Endothelial cell of umbilical vein (primary cell): ENCODE measurements at regions not wholly inside any gene's neighbourhood (a gene's known extent, or its start where the extent isn't known, plus 50 kb on each side); places are given as distances from the start of the nearest gene placed in this dataset.

Experiments
- BruUV-seq: library from RNA; stranded (reverse); fragments of 400-500 nt; replicated peaks from 2 replicates; lab custom pipeline; 2021; lab: Mats Ljungman, UMichigan
- CTCF ChIA-PET: fragments of 300-600, 350-600 bp; sonication (Branson Sonifier 250); formaldehyde crosslinking; loops from one replicate; lab custom pipeline; 2021; ENCODE audit warnings: antibody characterized with exemption, inconsistent platforms; lab: Charles Lee
- POLR2A ChIA-PET: fragments of 300-600, 350-600 bp; sonication (Branson Sonifier 250); formaldehyde crosslinking; loops from one replicate; lab custom pipeline; 2021; ENCODE audit warnings: antibody characterized with exemption, inconsistent platforms; lab: Charles Lee
- DNase-seq: peaks from one replicate; pipeline ENCODE4 v3.0.0-alpha.2; 2011; ENCODE audit warnings: low read depth, low spot score
- FAIRE-seq: peaks from 2 replicates; lab custom pipeline; 2011; peaks lifted over from hg19 to GRCh38; lab: Jason Lieb, UNC
- H2AFZ ChIP-seq: 2 replicates; pipeline ENCODE4 v1.6.0; 2012; ENCODE audit warnings: low read depth, low read length, control low read depth, inconsistent platforms
- H3K27ac ChIP-seq: 2 replicates; pipeline ENCODE4 v1.5.1; 2011; ENCODE audit warnings: low read depth, mild to moderate bottlenecking, control low read depth, low read length, moderate library complexity; ENCODE audit not compliant: insufficient read depth
- H3K27me3 ChIP-seq, 2 experiments: 2 replicates each; pipeline versions ENCODE4 v1.6.0 to v1.6.1; 2011; ENCODE audit warnings: low read length in 2 of 2, mixed read lengths in 1 of 2; ENCODE audit not compliant: control insufficient read depth in 2 of 2, insufficient read depth in 2 of 2
- H3K36me3 ChIP-seq, 2 experiments: 2 replicates in 1 of 2; 3 replicates in 1 of 2; pipeline ENCODE4 v1.5.1; 2011; ENCODE audit warnings: low read length in 2 of 2, mild to moderate bottlenecking in 1 of 2, moderate library complexity in 1 of 2; ENCODE audit not compliant: control insufficient read depth in 2 of 2, insufficient read depth in 2 of 2; ENCODE audit errors: extremely low read depth in 1 of 2
- H3K4me1 ChIP-seq: 3 replicates; pipeline ENCODE4 v1.5.1; 2011; ENCODE audit warnings: mild to moderate bottlenecking, low read length; ENCODE audit not compliant: control insufficient read depth, insufficient read depth; ENCODE audit errors: extremely low read depth
- H3K4me2 ChIP-seq: 2 replicates; pipeline ENCODE4 v1.6.1; 2011; ENCODE audit warnings: low read length, control low read depth, mixed read lengths; ENCODE audit not compliant: insufficient read depth
- H3K4me3 ChIP-seq, 3 experiments: fragments of 200-600 bp in 1 of 3; sonication (generic), shearing (Covaris generic) in 1 of 3; replicated peaks in 1 of 3; 2 replicates each; pipeline ENCODE4 v1.5.1; 2011 to 2016; ENCODE audit warnings: control low read depth in 3 of 3, low read length in 3 of 3, mild to moderate bottlenecking in 2 of 3, inconsistent platforms in 1 of 3, low read depth in 1 of 3, moderate library complexity in 1 of 3; ENCODE audit not compliant: insufficient read depth in 1 of 3
- H3K79me2 ChIP-seq: 2 replicates; pipeline ENCODE4 v1.6.0; 2012; ENCODE audit warnings: low read length, inconsistent platforms; ENCODE audit not compliant: control insufficient read depth, insufficient read depth
- H3K9ac ChIP-seq: replicated peaks from 2 replicates; pipeline ENCODE3; 2011; ENCODE audit warnings: low read length, control low read depth; ENCODE audit not compliant: insufficient read depth; ENCODE audit errors: extremely low read depth
- H3K9me1 ChIP-seq: replicated peaks from 3 replicates; pipeline ENCODE4 v1.6.0; 2011; ENCODE audit warnings: mild to moderate bottlenecking, low read length; ENCODE audit not compliant: control insufficient read depth, insufficient read depth; ENCODE audit errors: extremely low read depth
- H3K9me3 ChIP-seq: replicated peaks from 2 replicates; pipeline ENCODE4 v1.5.1; 2012; ENCODE audit warnings: low read length, inconsistent platforms; ENCODE audit not compliant: control insufficient read depth, insufficient read depth
- H4K20me1 ChIP-seq: replicated peaks from 2 replicates; pipeline ENCODE3; 2011; ENCODE audit warnings: mild to moderate bottlenecking, low read length; ENCODE audit not compliant: control insufficient read depth, insufficient read depth; ENCODE audit errors: extremely low read depth
- CTCF ChIP-seq, 2 donors: IDR thresholded peaks; 1 replicate in 1 of 2; 2 replicates in 1 of 2; pipeline ENCODE4 v1.5.1; 2011; ENCODE audit warnings: low read length in 2 of 2, mild to moderate bottlenecking in 2 of 2, moderate library complexity in 2 of 2, control low read depth in 1 of 2, inconsistent platforms in 1 of 2, low read depth in 1 of 2; ENCODE audit not compliant: insufficient read depth in 1 of 2; ENCODE audit errors: extremely low read depth in 1 of 2
- EZH2 ChIP-seq: IDR thresholded peaks from 2 replicates; pipeline ENCODE4 v1.6.1; 2012; ENCODE audit warnings: borderline replicate concordance, low read depth, mild to moderate bottlenecking, moderate library complexity, low read length, inconsistent platforms; ENCODE audit not compliant: severe bottlenecking
- FOS ChIP-seq: IDR thresholded peaks from 2 replicates; pipeline ENCODE4 v1.6.1; 2011; ENCODE audit warnings: mild to moderate bottlenecking, low read length, moderate library complexity, borderline replicate concordance; ENCODE audit not compliant: insufficient read depth
- GATA2 ChIP-seq: IDR thresholded peaks from 2 replicates; pipeline ENCODE4 v1.7.0; 2011; ENCODE audit warnings: low read depth, mild to moderate bottlenecking, moderate library complexity, mixed read lengths, low read length; ENCODE audit not compliant: insufficient read length, insufficient read depth
- JUN ChIP-seq: IDR thresholded peaks from 2 replicates; pipeline ENCODE4 v1.6.1; 2011; ENCODE audit warnings: borderline replicate concordance, low read depth; ENCODE audit not compliant: insufficient read length, insufficient read depth
- MYC ChIP-seq: IDR thresholded peaks from one replicate; pipeline ENCODE4 v1.6.1; 2011; ENCODE audit warnings: mild to moderate bottlenecking, low read depth, low read length
- POLR2A ChIP-seq: IDR thresholded peaks from 2 replicates; pipeline ENCODE4 v1.6.1; 2012; ENCODE audit warnings: low read depth, mild to moderate bottlenecking, control low read depth, low read length
- POLR2AphosphoS5 ChIP-seq: IDR thresholded peaks from 2 replicates; pipeline ENCODE4 v1.6.1; 2012; ENCODE audit warnings: low read depth, mild to moderate bottlenecking, control low read depth, low read length, moderate library complexity; ENCODE audit not compliant: insufficient read depth
- dilution Hi-C: fragments of 300-500 bp; cut with MboI; formaldehyde crosslinking; loops from one replicate; pipeline ENCODE4 v1.15.0; 2019; ENCODE audit warnings: low sequenced_read_pairs; ENCODE audit not compliant: extremely low pct_ligation_motif_present
- intact Hi-C: fragments of 100-400 bp; cut with micrococcal nuclease; formaldehyde crosslinking; loops from one replicate; pipeline ENCODE4 v1.10.0; 2022
- TF ChIP-seq, protein P1 (sequence below): IDR thresholded peaks from 2 replicates; pipeline ENCODE4 v1.6.1; 2011; ENCODE audit not compliant: insufficient read depth, insufficient read length

- BruUV-seq = no TSS peak
- no peak for TF ChIP-seq JUN
- no peak for TF ChIP-seq POLR2AphosphoS5
- TF ChIP-seq POLR2A = no peak
- TF ChIP-seq, protein P1, sequence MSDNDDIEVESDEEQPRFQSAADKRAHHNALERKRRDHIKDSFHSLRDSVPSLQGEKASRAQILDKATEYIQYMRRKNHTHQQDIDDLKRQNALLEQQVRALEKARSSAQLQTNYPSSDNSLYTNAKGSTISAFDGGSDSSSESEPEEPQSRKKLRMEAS = no peak
- no peak for TF ChIP-seq CTCF (IDR thresholded peaks at IDR 0.05; ENCODE audit: extremely low read depth in 1 of 2, insufficient read depth in 1 of 2, low read depth in 1 of 2, low read length in 2 of 2)
- Histone ChIP-seq H4K20me1 (no peaks in the 10 kb centered on the region), H3K79me2 (no peaks in the 10 kb centered on the region), H3K9me1 (no peaks in the 10 kb centered on the region), H3K4me3 (no peak overlapping the region), H3K4me2 (no peak overlapping the region), H2AFZ (no peak overlapping the region), H3K27me3 (no peaks in the 10 kb centered on the region), H3K4me1 (no peaks in the 10 kb centered on the region), H3K9ac (no peak overlapping the region), H3K36me3 (no peaks in the 10 kb centered on the region), H3K27ac (no peak overlapping the region), H3K9me3 (no peaks in the 10 kb centered on the region)
- FAIRE-seq = no peak
- DNase-seq = no peak
- POLR2A ChIA-PET = no interaction called here
- dilution Hi-C loops = no loop called here
- CTCF ChIA-PET = interaction anchor here (1.4 kb wide), 1 partner anchor 10 kb away, joined by 6 read pairs; no protein-coding TSS in a partner anchor
- intact Hi-C loops = no loop called here
Observed at GRCh38 chr13:73131247-73131646, 72.4 kb downstream of the KLF5 start.

- intact Hi-C loops = no loop called here
- dilution Hi-C loops = no loop called here
- no peaks in the 10 kb centered on the region for H3K4me1 ChIP-seq
- H3K27me3 ChIP-seq = no peaks in the 10 kb centered on the region
- no TSS peak for BruUV-seq
- H3K9me1 ChIP-seq = no peaks in the 10 kb centered on the region
- H3K36me3 ChIP-seq = no peaks in the 10 kb centered on the region
- H3K9ac ChIP-seq = no peak overlapping the region
- ChIA-PET POLR2A (no interaction called here), CTCF (no interaction called here)
- DNase-seq (no peak), FAIRE-seq (no peak)
- TF ChIP-seq JUN (no peak), MYC (no peak), EZH2 (no peak), CTCF (IDR thresholded peaks at IDR 0.05; ENCODE audit: extremely low read depth in 1 of 2, insufficient read depth in 1 of 2, low read depth in 1 of 2, low read length in 2 of 2) (no peak), POLR2AphosphoS5 (no peak), GATA2 (no peak), POLR2A (no peak), FOS (no peak)
- TF ChIP-seq, protein P1 = no peak
- H2AFZ ChIP-seq = no peak overlapping the region
- H3K79me2 ChIP-seq = no peaks in the 10 kb centered on the region
- H3K9me3 ChIP-seq = no peaks in the 10 kb centered on the region
- no peaks in the 10 kb centered on the region for H4K20me1 ChIP-seq
- no peak overlapping the region for H3K27ac ChIP-seq
- H3K4me3 ChIP-seq = no peak overlapping the region
- no peak overlapping the region for H3K4me2 ChIP-seq
Observed at GRCh38 chr13:73129023-73129422, 70.2 kb downstream of the KLF5 start.
